HL-60 (cell line): ENCODE measurements at regions not wholly inside any gene's neighbourhood (a gene's known extent, or its start where the extent isn't known, plus 50 kb on each side); places are given as distances from the start of the nearest gene placed in this dataset.

Experiments
- DNase-seq, 2 experiments: peaks; one replicate each; pipeline ENCODE4 v3.0.0-alpha.2; 2010 to 2020; ENCODE audit warnings: low read depth in 1 of 2, low spot score in 1 of 2
- H3K27ac ChIP-seq: fragments of 250-450 bp; sonication (Bioruptor Pico); replicated peaks from 2 replicates; pipeline ENCODE4 v1.5.1; 2020; ENCODE audit warnings: mild to moderate bottlenecking, moderate library complexity
- H3K27me3 ChIP-seq: fragments of 250-450 bp; sonication (Bioruptor Pico); 2 replicates; pipeline ENCODE4 v1.5.1; 2021; ENCODE audit warnings: mild to moderate bottlenecking, moderate library complexity; ENCODE audit not compliant: insufficient read depth, poor library complexity, severe bottlenecking
- H3K4me3 ChIP-seq: replicated peaks from 2 replicates; pipeline ENCODE4 v1.5.1; 2011; ENCODE audit warnings: mild to moderate bottlenecking, control low read depth, low read length; ENCODE audit not compliant: insufficient read depth
- CTCF ChIP-seq: IDR thresholded peaks from one replicate; pipeline ENCODE4 v1.5.1; 2011; ENCODE audit warnings: low read length, control low read depth, inconsistent platforms; ENCODE audit not compliant: insufficient read depth
- GABPA ChIP-seq: IDR thresholded peaks from 2 replicates; pipeline ENCODE4 v1.6.1; 2012; ENCODE audit warnings: low read depth
- POLR2AphosphoS5 ChIP-seq: IDR thresholded peaks from 2 replicates; pipeline ENCODE4 v1.6.1; 2012; ENCODE audit warnings: low read depth
- REST ChIP-seq: IDR thresholded peaks from 2 replicates; pipeline ENCODE4 v1.6.1; 2012; ENCODE audit warnings: low read depth; ENCODE audit not compliant: insufficient replicate concordance
- SPI1 ChIP-seq: IDR thresholded peaks from 2 replicates; pipeline ENCODE4 v1.6.1; 2012; ENCODE audit warnings: low read depth, mild to moderate bottlenecking, borderline replicate concordance

GRCh38 chr1:229124116-229124515, 146.8 kb upstream of the RAB4A start:
- Histone ChIP-seq H3K27ac (no peak overlapping the region), H3K27me3 (no peaks in the 10 kb centered on the region), H3K4me3 (no peak overlapping the region)
- DNase-seq, result peak in 1 of 2 experiments; percentile 38
- no peak for TF ChIP-seq SPI1
- no peak for TF ChIP-seq POLR2AphosphoS5
- no peak for TF ChIP-seq CTCF
- TF ChIP-seq GABPA, result no peak

GRCh38 chr1:229124520-229125124, 146.3 kb upstream of the RAB4A start:
- TF ChIP-seq CTCF, result no peak
- no peak for TF ChIP-seq POLR2AphosphoS5
- TF ChIP-seq REST, result no peak
- TF ChIP-seq SPI1, result no peak
- no peak for TF ChIP-seq GABPA
- no peak overlapping the region for H3K4me3 ChIP-seq

GRCh38 chr1:229127301-229127700, 143.6 kb upstream of the RAB4A start:
- no peak overlapping the region for H3K27ac ChIP-seq
- no peak overlapping the region for H3K4me3 ChIP-seq
- TF ChIP-seq REST (no peak), GABPA (no peak), CTCF (no peak), SPI1 (peak; percentile 32; the same call in 1 of the 2 replicates), POLR2AphosphoS5 (peak; percentile 37; the same call in 1 of the 2 replicates)
- no peaks in the 10 kb centered on the region for H3K27me3 ChIP-seq
- DNase-seq, result peak in 1 of 2 experiments; percentile 71

More at GRCh38 chr1:229124520-229125124, 146.3 kb upstream of the RAB4A start:
- no peak for DNase-seq
- Histone ChIP-seq H3K27me3 (no peaks in the 10 kb centered on the region), H3K27ac (no peak overlapping the region)
